Hypothalamus (tissue), 51 donors: ENCODE measurements at regions not wholly inside any gene's neighbourhood (a gene's known extent, or its start where the extent isn't known, plus 50 kb on each side); places are given as distances from the start of the nearest gene placed in this dataset.
"Not testable (repeated sequence)": the region's sequence is repeated elsewhere in the genome, so short reads cannot be mapped to it uniquely, and the experiment has no call there.

Experiments
- DNase-seq, 51 donors: peaks; one replicate each; lab custom pipeline; 2025; lab: John Stamatoyannopoulos, UW

GRCh38 chr5:121426153-121426552 is 425.5 kb upstream of the FTMT start:
- DNase-seq = no peak

GRCh38 chr5:121429761-121430160 is 421.9 kb upstream of the FTMT start:
- DNase-seq = no peak

GRCh38 chr5:121430538-121430937 is 421.1 kb upstream of the FTMT start:
- DNase-seq = no peak

GRCh38 chr5:121445511-121445910 is 406.2 kb upstream of the FTMT start:
- DNase-seq = no peak

GRCh38 chr5:121462441-121462840 is 389.2 kb upstream of the FTMT start:
- no peak for DNase-seq

GRCh38 chr5:121471222-121471621 is 380.5 kb upstream of the FTMT start:
- not testable (repeated sequence) for DNase-seq

- no peak for DNase-seq
These were observed 373.0 kb upstream of the FTMT start for GRCh38 chr5:121478636-121479035.

- no peak for DNase-seq
These were observed 372.3 kb upstream of the FTMT start for GRCh38 chr5:121479337-121479736.

- no peak for DNase-seq
These were observed 366.4 kb upstream of the FTMT start for GRCh38 chr5:121485281-121485680.

- DNase-seq = not testable (repeated sequence)
These were observed 365.7 kb upstream of the FTMT start for GRCh38 chr5:121485999-121486398.

- no peak for DNase-seq
These were observed 361.7 kb upstream of the FTMT start for GRCh38 chr5:121489972-121490371.

GRCh38 chr5:121497176-121497575 is 354.5 kb upstream of the FTMT start:
- DNase-seq = no peak

GRCh38 chr5:121500310-121500709 is 351.4 kb upstream of the FTMT start:
- DNase-seq = peak in 1 of 51 donors; percentile 0

GRCh38 chr5:121503111-121503840 is 348.4 kb upstream of the FTMT start:
- peak in 15 of 51 donors; percentile 1 to 28 (median 6) for DNase-seq

- DNase-seq = no peak
These were observed 334.7 kb upstream of the FTMT start for GRCh38 chr5:121516997-121517396.

GRCh38 chr5:121525706-121526105 is 326.0 kb upstream of the FTMT start:
- DNase-seq = no peak

GRCh38 chr5:121526908-121527307 is 324.8 kb upstream of the FTMT start:
- DNase-seq = no peak

- DNase-seq = no peak
These were observed 317.9 kb upstream of the FTMT start for GRCh38 chr5:121533814-121534213.

GRCh38 chr5:121550989-121551388 is 300.7 kb upstream of the FTMT start:
- no peak for DNase-seq

GRCh38 chr5:121559832-121560231 is 291.9 kb upstream of the FTMT start:
- no peak for DNase-seq

GRCh38 chr5:121572061-121572460 is 279.6 kb upstream of the FTMT start:
- DNase-seq = no peak

- DNase-seq = no peak
These were observed 277.8 kb upstream of the FTMT start for GRCh38 chr5:121573721-121574382.
